GM18511 (cell line): ENCODE measurements at regions not wholly inside any gene's neighbourhood (a gene's known extent, or its start where the extent isn't known, plus 50 kb on each side); places are given as distances from the start of the nearest gene placed in this dataset.

Source experiments
- ATAC-seq: cut with Tn5 transposase; IDR thresholded peaks from one replicate; pipeline ENCODE4 v1.9.1; 2021; ENCODE audit warnings: mild to moderate bottlenecking, moderate library complexity; ENCODE audit not compliant: unreplicated experiment

DNA sequence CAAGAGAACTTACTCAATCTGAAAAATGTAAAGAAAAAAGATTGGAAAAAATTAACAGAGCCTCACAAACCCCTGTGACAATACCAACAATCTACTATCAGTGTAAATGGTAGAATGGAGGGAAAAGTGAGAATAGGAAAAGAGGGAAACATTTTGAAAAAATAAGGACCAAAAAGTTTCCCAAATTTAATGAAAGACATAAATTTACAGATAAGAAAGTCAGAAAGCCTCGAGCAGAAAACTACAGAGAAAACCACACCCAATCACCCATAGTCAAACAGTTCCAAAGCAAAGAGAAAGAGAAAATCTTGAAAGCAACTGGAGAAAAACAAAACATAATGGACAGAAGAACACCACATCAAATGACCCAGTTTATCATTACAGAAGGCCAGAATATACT is 142.7 kb upstream of the DIO3 start:
- ATAC-seq = no peak

GRCh38 chr14:101426466-101426865 is 134.8 kb upstream of the DIO3 start:
- no peak for ATAC-seq

DNA sequence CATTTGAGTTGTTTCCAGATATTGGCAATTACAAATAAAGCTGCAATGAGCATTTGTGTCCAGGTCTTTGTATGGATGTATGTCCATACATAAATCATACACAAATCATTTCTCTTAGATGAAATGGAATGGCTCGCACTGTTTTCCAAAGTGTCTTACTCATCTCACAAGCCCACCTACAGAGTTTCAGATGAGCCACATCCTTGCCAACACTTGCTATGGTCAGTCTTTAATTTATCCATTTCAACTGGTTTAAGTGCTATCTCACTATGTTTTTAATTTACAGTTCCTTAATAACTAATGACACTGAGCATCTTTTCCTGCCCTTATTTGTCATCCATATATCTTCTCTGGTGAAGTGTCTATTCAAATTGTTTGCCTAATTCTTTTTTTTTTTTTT is 132.9 kb upstream of the DIO3 start:
- no peak for ATAC-seq

- ATAC-seq = no peak
These were observed 125.7 kb upstream of the DIO3 start for GRCh38 chr14:101435546-101435945.

DNA sequence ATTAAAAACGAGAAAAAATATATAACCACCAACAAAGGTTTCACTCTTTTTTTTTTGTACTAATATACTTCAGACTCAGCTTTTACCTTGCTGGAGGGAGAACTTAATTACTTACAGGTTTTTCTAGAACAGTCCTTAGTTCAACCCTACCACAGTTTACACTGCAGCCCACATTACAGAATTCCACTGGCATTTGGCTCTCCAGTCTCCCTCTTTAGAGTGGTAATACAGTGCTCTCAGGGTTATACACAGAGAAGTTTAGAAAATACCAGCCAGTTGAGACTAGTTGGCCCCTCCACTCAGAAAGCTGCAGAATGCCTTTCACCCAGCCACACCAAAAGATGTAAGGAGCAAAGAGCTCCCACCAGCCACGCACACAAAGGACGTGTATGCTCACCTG is 122.3 kb upstream of the DIO3 start:
- ATAC-seq = no peak

DNA sequence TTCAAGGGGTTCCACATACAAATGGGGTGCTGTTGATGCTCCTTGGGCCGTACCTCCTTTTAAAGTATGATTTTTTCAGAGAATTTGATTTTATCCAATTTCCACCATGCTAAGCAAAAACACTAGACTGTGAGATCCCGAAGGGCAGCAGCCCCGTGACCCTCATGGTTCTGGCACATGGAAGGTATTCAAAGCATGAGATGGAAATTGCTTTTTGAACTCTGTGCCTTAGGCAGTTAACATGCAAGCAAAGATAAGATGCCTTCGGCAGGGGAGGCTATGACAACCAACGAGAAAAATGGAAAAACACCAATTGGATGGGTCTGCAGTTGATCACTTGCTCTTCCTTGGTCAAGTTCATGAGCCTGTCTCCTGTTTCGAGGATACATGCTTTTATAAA is 120.8 kb upstream of the DIO3 start:
- no peak for ATAC-seq

- no peak for ATAC-seq
These were observed 119.6 kb upstream of the DIO3 start for GRCh38 chr14:101441710-101442109.

GRCh38 chr14:101442451-101442850 is 118.8 kb upstream of the DIO3 start:
- no peak for ATAC-seq

GRCh38 chr14:101444116-101444515 is 117.2 kb upstream of the DIO3 start:
- no peak for ATAC-seq

GRCh38 chr14:101445278-101445677 is 116.0 kb upstream of the DIO3 start:
- ATAC-seq = no peak

GRCh38 chr14:101446387-101446969 is 114.8 kb upstream of the DIO3 start:
- ATAC-seq = no peak

DNA sequence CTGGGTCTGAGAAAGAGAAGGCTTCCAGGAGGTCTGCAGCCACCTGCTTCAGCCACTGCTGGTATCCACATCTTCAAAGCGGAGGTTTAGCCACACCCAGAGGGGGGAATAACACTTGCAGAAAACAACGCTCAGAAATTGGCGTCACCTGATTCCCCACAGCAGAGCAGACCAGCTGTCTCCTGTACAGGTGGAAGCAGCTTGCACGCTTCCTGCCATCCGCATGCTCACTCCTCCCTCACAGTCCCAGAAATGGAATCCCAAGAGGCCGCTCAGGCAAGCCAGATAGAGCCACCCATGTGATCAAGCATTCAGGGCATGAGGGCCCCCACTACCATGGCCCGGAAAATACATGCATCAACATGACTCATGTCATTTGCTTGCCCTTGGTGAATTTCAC is 112.2 kb upstream of the DIO3 start:
- ATAC-seq = no peak

- no peak for ATAC-seq
These were observed 110.1 kb upstream of the DIO3 start for GRCh38 chr14:101451166-101451565.

GRCh38 chr14:101453225-101453624 is 108.1 kb upstream of the DIO3 start:
- ATAC-seq = no peak

- no peak for ATAC-seq
These were observed 107.1 kb upstream of the DIO3 start for GRCh38 chr14:101454229-101454628.

- no peak for ATAC-seq
These were observed 104.8 kb upstream of the DIO3 start for GRCh38 chr14:101456246-101457175.

DNA sequence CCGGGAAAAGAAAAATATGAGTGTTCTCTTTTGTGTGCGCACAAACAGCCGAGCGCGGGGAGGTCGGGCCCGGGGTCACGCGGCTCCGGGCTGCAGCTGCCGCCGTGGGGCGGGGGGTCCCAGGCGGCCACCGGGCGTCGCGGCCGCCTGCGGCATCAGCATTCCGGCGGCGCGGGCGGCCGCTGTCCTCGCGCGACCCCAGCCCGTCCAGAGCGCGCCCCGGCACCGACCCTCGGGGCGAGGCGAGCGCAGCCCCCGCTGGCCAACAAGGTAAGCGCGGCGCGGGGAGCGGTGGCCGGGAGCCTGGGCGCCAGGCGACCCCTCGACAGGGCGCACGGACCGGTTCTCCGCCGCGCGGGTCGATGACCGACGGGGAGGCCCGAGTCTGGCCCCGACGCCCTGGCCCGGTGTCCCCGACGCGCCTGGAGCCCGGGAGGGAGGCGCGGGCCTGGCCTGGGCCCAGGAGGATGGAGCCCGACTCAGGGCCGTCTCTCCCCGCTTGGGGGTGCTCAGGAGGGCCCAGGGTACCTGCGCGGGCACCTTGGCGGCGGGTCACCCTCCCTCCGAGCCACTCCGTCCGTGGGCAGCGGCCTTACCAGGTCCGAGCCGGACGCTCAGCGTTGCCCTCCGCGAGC is 103.9 kb upstream of the DIO3 start:
- no peak for ATAC-seq

GRCh38 chr14:101457936-101458740 is 103.2 kb upstream of the DIO3 start:
- no peak for ATAC-seq

GRCh38 chr14:101458741-101459550 is 102.3 kb upstream of the DIO3 start:
- ATAC-seq = no peak

GRCh38 chr14:101459551-101459900 is 101.8 kb upstream of the DIO3 start:
- ATAC-seq = no peak
